ENCODE measurements at regions not wholly inside any gene's neighbourhood (a gene's known extent, or its start where the extent isn't known, plus 50 kb on each side); places are given as distances from the start of the nearest gene placed in this dataset.
"Not testable (repeated sequence)": the region's sequence is repeated elsewhere in the genome, so short reads cannot be mapped to it uniquely, and the experiment has no call there.

- no peak for DNase-seq
Measured at GRCh38 chr5:163022582-163023128, 414.7 kb upstream of the CCNG1 start.

GRCh38 chr5:163023846-163024245 is 413.5 kb upstream of the CCNG1 start:
- DNase-seq = no peak

GRCh38 chr5:163024936-163025335 is 412.5 kb upstream of the CCNG1 start:
- no peak for DNase-seq

GRCh38 chr5:163033656-163034055 is 403.7 kb upstream of the CCNG1 start:
- DNase-seq = no peak

GRCh38 chr5:163041254-163041653 is 396.1 kb upstream of the CCNG1 start:
- no peak for DNase-seq

- no peak for DNase-seq
Measured at GRCh38 chr5:163079618-163080017, 357.8 kb upstream of the CCNG1 start.

GRCh38 chr5:163089230-163089629 is 348.2 kb upstream of the CCNG1 start:
- DNase-seq = no peak

- no peak for DNase-seq
Measured at GRCh38 chr5:163089926-163090325, 347.5 kb upstream of the CCNG1 start.

GRCh38 chr5:163094492-163095180 is 342.8 kb upstream of the CCNG1 start:
- no peak for DNase-seq

GRCh38 chr5:163104464-163104863 is 332.9 kb upstream of the CCNG1 start:
- no peak for DNase-seq

GRCh38 chr5:163105456-163105855 is 331.9 kb upstream of the CCNG1 start:
- DNase-seq = no peak

GRCh38 chr5:163106098-163106497 is 331.3 kb upstream of the CCNG1 start:
- DNase-seq = no peak

- DNase-seq = no peak
Measured at GRCh38 chr5:163108351-163108750, 329.0 kb upstream of the CCNG1 start.

- DNase-seq = no peak
Measured at GRCh38 chr5:163115011-163115410, 322.4 kb upstream of the CCNG1 start.

- not testable (repeated sequence) for DNase-seq
Measured at GRCh38 chr5:163116618-163117017, 320.8 kb upstream of the CCNG1 start.

- no peak for DNase-seq
Measured at GRCh38 chr5:163134061-163134460, 303.3 kb upstream of the CCNG1 start.

GRCh38 chr5:163135849-163136248 is 301.5 kb upstream of the CCNG1 start:
- no peak for DNase-seq

GRCh38 chr5:163161512-163161911 is 275.9 kb upstream of the CCNG1 start:
- no peak for DNase-seq

GRCh38 chr5:163162645-163163044 is 274.8 kb upstream of the CCNG1 start:
- DNase-seq = no peak

- no peak for DNase-seq
Measured at GRCh38 chr5:163163858-163164257, 273.5 kb upstream of the CCNG1 start.

- no peak for DNase-seq
Measured at GRCh38 chr5:163165277-163165676, 272.1 kb upstream of the CCNG1 start.

- not testable (repeated sequence) for DNase-seq
Measured at GRCh38 chr5:163170161-163170560, 267.2 kb upstream of the CCNG1 start.

GRCh38 chr5:163172540-163173338 is 264.7 kb upstream of the CCNG1 start:
- DNase-seq = no peak

- no peak for DNase-seq
Measured at GRCh38 chr5:163177971-163178370, 259.4 kb upstream of the CCNG1 start.
